ENCODE measurements at regions not wholly inside any gene's neighbourhood (a gene's known extent, or its start where the extent isn't known, plus 50 kb on each side); places are given as distances from the start of the nearest gene placed in this dataset.

GRCh38 chr6:23181356-23182110 lies 612.2 kb downstream of the HDGFL1 start:
- DNase-seq (ENCODE audit: low read depth) (no peak), FAIRE-seq (no peak)
- no peaks in the 10 kb centered on the region for H3K36me3 ChIP-seq (ENCODE audit: control insufficient read depth, insufficient read depth, low read length)

GRCh38 chr6:23183846-23184245 lies 614.5 kb downstream of the HDGFL1 start:
- no peak for FAIRE-seq
- H3K36me3 ChIP-seq (ENCODE audit: control insufficient read depth, insufficient read depth, low read length): no peaks in the 10 kb centered on the region
- DNase-seq (ENCODE audit: low read depth): no peak
- no peak overlapping the region for H3K4me3 ChIP-seq (ENCODE audit: low read depth, low read length)
- TF ChIP-seq, protein P1, sequence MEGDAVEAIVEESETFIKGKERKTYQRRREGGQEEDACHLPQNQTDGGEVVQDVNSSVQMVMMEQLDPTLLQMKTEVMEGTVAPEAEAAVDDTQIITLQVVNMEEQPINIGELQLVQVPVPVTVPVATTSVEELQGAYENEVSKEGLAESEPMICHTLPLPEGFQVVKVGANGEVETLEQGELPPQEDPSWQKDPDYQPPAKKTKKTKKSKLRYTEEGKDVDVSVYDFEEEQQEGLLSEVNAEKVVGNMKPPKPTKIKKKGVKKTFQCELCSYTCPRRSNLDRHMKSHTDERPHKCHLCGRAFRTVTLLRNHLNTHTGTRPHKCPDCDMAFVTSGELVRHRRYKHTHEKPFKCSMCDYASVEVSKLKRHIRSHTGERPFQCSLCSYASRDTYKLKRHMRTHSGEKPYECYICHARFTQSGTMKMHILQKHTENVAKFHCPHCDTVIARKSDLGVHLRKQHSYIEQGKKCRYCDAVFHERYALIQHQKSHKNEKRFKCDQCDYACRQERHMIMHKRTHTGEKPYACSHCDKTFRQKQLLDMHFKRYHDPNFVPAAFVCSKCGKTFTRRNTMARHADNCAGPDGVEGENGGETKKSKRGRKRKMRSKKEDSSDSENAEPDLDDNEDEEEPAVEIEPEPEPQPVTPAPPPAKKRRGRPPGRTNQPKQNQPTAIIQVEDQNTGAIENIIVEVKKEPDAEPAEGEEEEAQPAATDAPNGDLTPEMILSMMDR (IDR thresholded peaks at IDR 0.05; ENCODE audit: insufficient read depth, low read length, severe bottlenecking): no peak
- H3K27me3 ChIP-seq (ENCODE audit: control insufficient read depth, insufficient read depth, low read length): no peaks in the 10 kb centered on the region

More at GRCh38 chr6:23181356-23182110, 612.2 kb downstream of the HDGFL1 start:
- Histone ChIP-seq H3K4me3 (ENCODE audit: low read depth, low read length) (no peak overlapping the region), H3K27me3 (ENCODE audit: control insufficient read depth, insufficient read depth, low read length) (no peaks in the 10 kb centered on the region)
- TF ChIP-seq, protein P1 (IDR thresholded peaks at IDR 0.05; ENCODE audit: insufficient read depth, low read length, severe bottlenecking): no peak

GRCh38 chr6:23184351-23184750 lies 615.0 kb downstream of the HDGFL1 start:
- no peaks in the 10 kb centered on the region for H3K27me3 ChIP-seq (ENCODE audit: control insufficient read depth, insufficient read depth, low read length)
- no peak overlapping the region for H3K4me3 ChIP-seq (ENCODE audit: low read depth, low read length)
- no peaks in the 10 kb centered on the region for H3K36me3 ChIP-seq (ENCODE audit: control insufficient read depth, insufficient read depth, low read length)
- FAIRE-seq (no peak), DNase-seq (ENCODE audit: low read depth) (no peak)
- TF ChIP-seq, protein P1 (IDR thresholded peaks at IDR 0.05; ENCODE audit: insufficient read depth, low read length, severe bottlenecking): no peak

DNA sequence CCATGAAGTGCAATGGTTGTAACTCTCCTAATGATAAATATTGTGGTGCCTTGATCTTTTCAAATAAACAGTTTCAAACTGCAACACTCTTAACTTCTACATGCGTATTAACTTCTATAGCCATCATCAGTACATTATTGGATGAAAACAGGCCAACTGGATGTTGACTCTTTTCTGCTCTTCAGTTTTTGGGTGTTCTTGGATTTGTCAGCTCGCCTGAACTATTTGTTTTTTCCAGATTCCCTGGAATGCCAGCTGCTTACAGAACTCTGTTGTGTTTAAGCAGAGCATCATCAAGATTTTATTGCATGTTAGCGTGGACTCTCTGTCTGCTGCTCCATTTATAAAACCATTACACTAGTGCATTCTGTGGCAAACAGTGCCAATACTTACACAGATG lies 626.1 kb downstream of the HDGFL1 start:
- DNase-seq (ENCODE audit: low read depth): no peak
- FAIRE-seq: no peak
- TF ChIP-seq, protein P1 (IDR thresholded peaks at IDR 0.05; ENCODE audit: insufficient read depth, low read length, severe bottlenecking): no peak
- no peaks in the 10 kb centered on the region for H3K27me3 ChIP-seq (ENCODE audit: control insufficient read depth, insufficient read depth, low read length)
- H3K4me3 ChIP-seq (ENCODE audit: low read depth, low read length): no peak overlapping the region
- H3K36me3 ChIP-seq (ENCODE audit: control insufficient read depth, insufficient read depth, low read length): no peaks in the 10 kb centered on the region

DNA sequence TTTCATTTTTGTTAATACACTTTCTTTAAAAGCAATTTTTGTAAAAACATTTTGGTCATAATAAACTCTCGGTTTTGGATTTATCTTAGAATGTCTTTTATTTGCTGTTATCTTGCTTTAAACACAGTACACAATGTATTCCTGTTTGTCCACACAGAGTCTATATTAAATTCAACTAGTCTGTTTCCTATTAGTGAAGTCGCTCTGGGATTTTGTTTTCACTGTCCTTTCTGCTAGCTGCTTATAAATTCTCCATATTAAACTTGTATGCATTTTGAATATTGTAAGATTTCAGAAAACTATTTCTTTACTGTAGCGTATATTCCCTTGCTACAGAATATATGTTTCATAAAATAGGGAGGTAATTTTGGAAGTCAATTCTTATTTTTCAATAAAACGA lies 630.2 kb downstream of the HDGFL1 start:
- TF ChIP-seq, protein P1 (IDR thresholded peaks at IDR 0.05; ENCODE audit: insufficient read depth, low read length, severe bottlenecking): no peak
- H3K4me3 ChIP-seq (ENCODE audit: low read depth, low read length): no peak overlapping the region
- no peaks in the 10 kb centered on the region for H3K27me3 ChIP-seq (ENCODE audit: control insufficient read depth, insufficient read depth, low read length)
- no peak for DNase-seq (ENCODE audit: low read depth)
- no peak for FAIRE-seq
- H3K36me3 ChIP-seq (ENCODE audit: control insufficient read depth, insufficient read depth, low read length): no peaks in the 10 kb centered on the region

GRCh38 chr6:23200946-23201345 lies 631.6 kb downstream of the HDGFL1 start:
- TF ChIP-seq, protein P1 (IDR thresholded peaks at IDR 0.05; ENCODE audit: insufficient read depth, low read length, severe bottlenecking): no peak
- FAIRE-seq (no peak), DNase-seq (ENCODE audit: low read depth) (no peak)
- no peak overlapping the region for H3K4me3 ChIP-seq (ENCODE audit: low read depth, low read length)
- no peaks in the 10 kb centered on the region for H3K36me3 ChIP-seq (ENCODE audit: control insufficient read depth, insufficient read depth, low read length)
- H3K27me3 ChIP-seq (ENCODE audit: control insufficient read depth, insufficient read depth, low read length): no peaks in the 10 kb centered on the region

Data from bronchial epithelial cell (primary cell).